PFSK-1 (cell line): ENCODE measurements at regions not wholly inside any gene's neighbourhood (a gene's known extent, or its start where the extent isn't known, plus 50 kb on each side); places are given as distances from the start of the nearest gene placed in this dataset.

Experiments
- FOXP2 ChIP-seq: optimal IDR thresholded peaks from 2 replicates; pipeline ENCODE3; 2011; ENCODE audit warnings: borderline replicate concordance, control low read depth, inconsistent platforms; ENCODE audit not compliant: insufficient read depth; ENCODE audit errors: extremely low read length, extremely low read depth
- POLR2AphosphoS5 ChIP-seq: IDR thresholded peaks from 2 replicates; pipeline ENCODE4 v1.6.1; 2012; ENCODE audit warnings: low read depth, mild to moderate bottlenecking, control low read depth, low read length, moderate library complexity
- REST ChIP-seq, 2 experiments: IDR thresholded peaks; 2 replicates each; pipeline versions ENCODE4 v1.6.1 to v1.8.0; 2011 to 2012; ENCODE audit warnings: low read depth in 2 of 2, low read length in 2 of 2, control low read depth in 1 of 2, inconsistent platforms in 1 of 2, mild to moderate bottlenecking in 1 of 2, moderate library complexity in 1 of 2; ENCODE audit not compliant: insufficient read depth in 1 of 2
- SIN3A ChIP-seq: IDR thresholded peaks from 2 replicates; pipeline ENCODE4 v1.6.1; 2012; ENCODE audit warnings: mild to moderate bottlenecking, low read length, moderate library complexity, borderline replicate concordance; ENCODE audit not compliant: insufficient read depth
- TAF1 ChIP-seq: IDR thresholded peaks from 2 replicates; pipeline ENCODE4 v1.6.1; 2012; ENCODE audit warnings: low read length, control low read depth, borderline replicate concordance; ENCODE audit not compliant: insufficient read depth

- no peak for TF ChIP-seq POLR2AphosphoS5
- TF ChIP-seq TAF1 = no peak
- TF ChIP-seq FOXP2 = no peak
- TF ChIP-seq SIN3A = no peak
- TF ChIP-seq REST (IDR thresholded peaks at IDR 0.05; ENCODE audit: insufficient read depth in 1 of 2, low read depth in 2 of 2, low read length in 2 of 2) = no peak
These were observed 454.1 kb upstream of the USP24 start for GRCh38 chr1:55669293-55669692.
